NB4 (cell line): ENCODE measurements at regions not wholly inside any gene's neighbourhood (a gene's known extent, or its start where the extent isn't known, plus 50 kb on each side); places are given as distances from the start of the nearest gene placed in this dataset.

ENCODE experiments used
- DNase-seq: peaks from one replicate; pipeline ENCODE4 v3.0.0; 2010; ENCODE audit warnings: low read depth
- H3K4me3 ChIP-seq: one replicate; pipeline ENCODE4 v1.5.1; 2011; ENCODE audit warnings: mild to moderate bottlenecking, low read depth, low read length, moderate library complexity
- MYC ChIP-seq: IDR thresholded peaks from 2 replicates; pipeline ENCODE4 v1.6.1; 2011; ENCODE audit warnings: low read depth, low read length
- POLR2A ChIP-seq: IDR thresholded peaks from 2 replicates; pipeline ENCODE4 v1.6.1; 2011; ENCODE audit warnings: mild to moderate bottlenecking; ENCODE audit not compliant: insufficient read length; ENCODE audit errors: extremely low read depth
- TF ChIP-seq, protein P1 (sequence below): IDR thresholded peaks from 2 replicates; pipeline ENCODE4 v1.6.1; 2011; ENCODE audit warnings: low read depth, low read length
- TF ChIP-seq, protein P2 (sequence below): IDR thresholded peaks from one replicate; pipeline ENCODE4 v1.5.1; 2012; ENCODE audit warnings: low read depth, low read length

GRCh38 chr5:2376486-2376885, 375.0 kb downstream of the IRX2 start:
- DNase-seq: no peak
- no peak for TF ChIP-seq MYC
- TF ChIP-seq, protein P1, sequence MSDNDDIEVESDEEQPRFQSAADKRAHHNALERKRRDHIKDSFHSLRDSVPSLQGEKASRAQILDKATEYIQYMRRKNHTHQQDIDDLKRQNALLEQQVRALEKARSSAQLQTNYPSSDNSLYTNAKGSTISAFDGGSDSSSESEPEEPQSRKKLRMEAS: no peak
- TF ChIP-seq POLR2A: no peak
- TF ChIP-seq, protein P2, sequence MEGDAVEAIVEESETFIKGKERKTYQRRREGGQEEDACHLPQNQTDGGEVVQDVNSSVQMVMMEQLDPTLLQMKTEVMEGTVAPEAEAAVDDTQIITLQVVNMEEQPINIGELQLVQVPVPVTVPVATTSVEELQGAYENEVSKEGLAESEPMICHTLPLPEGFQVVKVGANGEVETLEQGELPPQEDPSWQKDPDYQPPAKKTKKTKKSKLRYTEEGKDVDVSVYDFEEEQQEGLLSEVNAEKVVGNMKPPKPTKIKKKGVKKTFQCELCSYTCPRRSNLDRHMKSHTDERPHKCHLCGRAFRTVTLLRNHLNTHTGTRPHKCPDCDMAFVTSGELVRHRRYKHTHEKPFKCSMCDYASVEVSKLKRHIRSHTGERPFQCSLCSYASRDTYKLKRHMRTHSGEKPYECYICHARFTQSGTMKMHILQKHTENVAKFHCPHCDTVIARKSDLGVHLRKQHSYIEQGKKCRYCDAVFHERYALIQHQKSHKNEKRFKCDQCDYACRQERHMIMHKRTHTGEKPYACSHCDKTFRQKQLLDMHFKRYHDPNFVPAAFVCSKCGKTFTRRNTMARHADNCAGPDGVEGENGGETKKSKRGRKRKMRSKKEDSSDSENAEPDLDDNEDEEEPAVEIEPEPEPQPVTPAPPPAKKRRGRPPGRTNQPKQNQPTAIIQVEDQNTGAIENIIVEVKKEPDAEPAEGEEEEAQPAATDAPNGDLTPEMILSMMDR: no peak
- H3K4me3 ChIP-seq: no peak overlapping the region

DNA sequence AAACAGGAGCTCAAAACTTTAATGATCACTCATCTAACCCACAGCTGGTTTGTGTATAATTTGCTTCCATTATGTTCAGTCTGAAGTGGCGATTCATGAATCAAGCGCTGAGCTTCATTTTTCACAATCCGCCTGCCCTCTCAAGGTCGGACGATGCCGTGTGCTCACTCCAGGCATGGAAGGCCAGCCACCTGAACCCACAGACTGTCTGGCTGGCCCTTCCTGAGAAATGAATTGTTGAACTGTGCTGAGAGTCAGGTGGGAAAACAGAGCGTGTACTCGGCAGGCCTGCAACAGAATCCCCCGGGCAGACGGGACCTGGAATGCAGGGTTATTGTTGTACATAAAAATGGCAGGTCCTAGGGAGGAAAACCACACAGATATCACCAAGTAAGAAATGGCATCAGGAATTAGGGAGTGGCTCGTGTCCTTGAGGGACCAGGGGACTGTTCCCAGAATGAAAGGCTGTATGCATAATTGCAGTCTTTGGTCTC, 375.7 kb downstream of the IRX2 start:
- TF ChIP-seq MYC (no peak), POLR2A (no peak)
- no peak overlapping the region for H3K4me3 ChIP-seq
- DNase-seq: no peak

DNA sequence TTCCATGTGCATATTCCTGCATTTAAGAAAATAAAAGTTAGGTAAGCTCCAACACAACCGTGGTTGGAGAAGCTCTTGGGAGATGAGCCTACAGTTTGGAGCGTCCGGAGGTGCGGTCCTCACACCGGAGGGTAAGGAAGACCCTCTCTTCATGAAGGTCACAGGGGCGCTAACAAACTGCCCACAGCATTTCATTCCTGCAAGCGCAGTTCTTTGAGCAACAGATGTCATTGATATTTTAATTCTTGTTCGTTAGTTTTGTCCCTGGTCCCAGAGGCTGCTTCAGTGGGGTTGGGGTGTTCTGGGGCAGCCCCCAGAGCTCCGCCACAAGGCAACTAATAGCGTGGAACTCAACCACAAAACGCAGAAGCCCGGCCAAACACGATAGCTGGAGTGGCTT, 376.2 kb downstream of the IRX2 start:
- TF ChIP-seq, protein P2: no peak
- TF ChIP-seq MYC (no peak), POLR2A (no peak)
- TF ChIP-seq, protein P1: no peak
- DNase-seq: no peak
- no peak overlapping the region for H3K4me3 ChIP-seq

DNA sequence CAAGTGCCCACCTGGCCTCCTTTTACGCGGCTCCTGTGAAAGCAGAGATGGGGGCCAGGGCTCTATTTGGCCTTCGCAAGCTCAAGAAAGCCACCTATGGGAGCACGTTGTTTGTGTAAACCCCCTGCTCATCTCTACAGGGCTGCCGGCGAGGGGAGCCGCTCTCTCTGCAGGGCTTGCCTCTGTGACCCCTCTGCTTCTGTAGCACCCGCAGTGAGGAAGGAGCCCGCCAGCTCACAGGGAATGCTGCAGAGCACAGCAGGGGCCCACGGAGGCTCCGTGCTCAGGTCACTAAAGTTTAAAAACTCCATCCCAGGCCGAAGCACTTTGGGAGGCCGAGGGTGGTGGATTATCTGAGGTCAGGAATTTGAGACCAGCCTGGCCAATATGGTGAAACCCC, 376.8 kb downstream of the IRX2 start:
- DNase-seq: no peak
- TF ChIP-seq, protein P2: no peak
- TF ChIP-seq POLR2A: no peak
- TF ChIP-seq, protein P1: no peak
- no peak overlapping the region for H3K4me3 ChIP-seq

DNA sequence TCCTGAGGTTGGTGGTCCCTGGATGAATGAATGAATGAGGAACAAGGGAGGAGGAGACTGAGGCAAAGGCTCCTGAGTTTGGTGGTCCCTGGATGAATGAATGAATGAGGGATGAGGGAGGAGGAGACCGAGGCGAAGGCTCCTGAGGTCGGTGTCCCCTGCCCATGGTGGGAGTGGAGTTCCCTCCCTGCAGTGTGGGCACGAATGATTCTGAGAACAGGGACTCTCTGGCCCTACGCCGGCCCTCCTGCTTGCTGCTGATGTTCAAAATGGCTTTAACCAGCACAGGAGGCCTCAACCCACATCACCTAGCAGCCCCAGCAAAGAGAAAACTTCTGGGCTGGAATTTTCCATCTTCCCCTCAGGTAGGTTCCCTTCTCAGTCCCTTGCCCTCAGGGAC, 377.8 kb downstream of the IRX2 start:
- TF ChIP-seq POLR2A: no peak
- TF ChIP-seq, protein P2: no peak
- TF ChIP-seq, protein P1: no peak
- TF ChIP-seq MYC: no peak
- DNase-seq: no peak
- no peak overlapping the region for H3K4me3 ChIP-seq

DNA sequence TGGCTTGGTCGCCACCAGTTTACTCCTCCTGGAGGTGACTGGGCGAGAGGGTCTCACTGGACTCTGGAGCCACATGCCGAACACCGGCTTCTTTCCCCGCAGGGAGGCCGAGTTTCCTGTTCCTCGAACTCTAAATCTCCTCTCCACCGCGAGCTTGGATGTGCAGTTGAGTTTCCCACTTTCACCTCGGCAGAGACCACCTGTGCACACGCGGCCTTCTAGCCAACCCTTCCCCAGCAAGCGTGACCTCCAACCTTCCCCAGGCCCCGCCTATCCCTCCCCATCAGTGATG, 380.1 kb downstream of the IRX2 start:
- no peak overlapping the region for H3K4me3 ChIP-seq
- no peak for DNase-seq
- TF ChIP-seq, protein P2: no peak
- TF ChIP-seq, protein P1: no peak
- no peak for TF ChIP-seq MYC
- TF ChIP-seq POLR2A: no peak
